BLaER1 treated with 17β-estradiol and CSF1 and Interleukin-3, amounts not matched to agents 10 nM and 100 nM (cell line): ENCODE measurements at regions not wholly inside any gene's neighbourhood (a gene's known extent, or its start where the extent isn't known, plus 50 kb on each side); places are given as distances from the start of the nearest gene placed in this dataset.
A peak's percentile ranks its signal among the peaks of the same experiment; 100 is the strongest.

Experiments used
- H3K27ac ChIP-seq, 11 experiments: shearing (Covaris generic); formaldehyde crosslinking; 2 replicates each; pipeline ENCODE4 v1.8.1; 2022
- H3K27me3 ChIP-seq, 11 experiments: shearing (Covaris generic); formaldehyde crosslinking; 2 replicates each; pipeline ENCODE4 v1.8.1; 2022
- H3K36me3 ChIP-seq, 11 experiments: shearing (Covaris generic); formaldehyde crosslinking; 2 replicates each; pipeline ENCODE4 v1.8.1; 2022
- H3K4me1 ChIP-seq, 10 experiments: shearing (Covaris generic); formaldehyde crosslinking; 2 replicates each; pipeline ENCODE4 v1.8.1; 2022
- H3K4me2 ChIP-seq, 11 experiments: shearing (Covaris generic); formaldehyde crosslinking; 2 replicates each; pipeline ENCODE4 v1.8.1; 2022
- H3K4me3 ChIP-seq, 10 experiments: shearing (Covaris generic); formaldehyde crosslinking; 2 replicates each; pipeline ENCODE4 v1.8.1; 2022
- H3K9ac ChIP-seq, 11 experiments: shearing (Covaris generic); formaldehyde crosslinking; 2 replicates each; pipeline ENCODE4 v1.8.1; 2022
- H3K9me3 ChIP-seq, 11 experiments: shearing (Covaris generic); formaldehyde crosslinking; replicated peaks in 1 of 11; 2 replicates each; pipeline ENCODE4 v1.8.1; 2022
- H4K20me1 ChIP-seq, 11 experiments: shearing (Covaris generic); formaldehyde crosslinking; 2 replicates each; pipeline ENCODE4 v1.8.1; 2022
- Cebpa-rat ChIP-seq, 11 experiments: shearing (Covaris generic); IDR thresholded peaks; 2 replicates each; pipeline ENCODE4 v1.8.1; 2022

GRCh38 chr16:5430598-5430997 lies 333.0 kb upstream of the EEF2KMT start:
- no peaks in the 10 kb centered on the region for H3K27me3 ChIP-seq
- TF ChIP-seq Cebpa-rat (IDR thresholded peaks at IDR 0.05) = no peak

GRCh38 chr16:5428932-5429331 lies 331.3 kb upstream of the EEF2KMT start:
- Histone ChIP-seq H3K27ac (no peak overlapping the region), H3K9me3 (no peaks in the 10 kb centered on the region)

More at GRCh38 chr16:5430598-5430997, 333.0 kb upstream of the EEF2KMT start:
- Histone ChIP-seq H3K4me2 (no peak overlapping the region), H3K4me1 (no peaks in the 10 kb centered on the region), H3K36me3 (no peaks in the 10 kb centered on the region), H3K27ac (no peak overlapping the region), H4K20me1 (no peaks in the 10 kb centered on the region), H3K4me3 (no peak overlapping the region), H3K9me3 (no peaks in the 10 kb centered on the region), H3K9ac (no peak overlapping the region)

GRCh38 chr16:5427571-5427970 lies 330.0 kb upstream of the EEF2KMT start:
- no peak overlapping the region for H3K4me2 ChIP-seq

More at GRCh38 chr16:5428932-5429331, 331.3 kb upstream of the EEF2KMT start:
- Histone ChIP-seq H3K9ac (no peak overlapping the region), H4K20me1 (no peaks in the 10 kb centered on the region), H3K36me3 (no peaks in the 10 kb centered on the region), H3K4me3 (no peak overlapping the region), H3K27me3 (no peaks in the 10 kb centered on the region), H3K4me1 (no peaks in the 10 kb centered on the region), H3K4me2 (no peak overlapping the region)
- no peak for TF ChIP-seq Cebpa-rat (IDR thresholded peaks at IDR 0.05)

GRCh38 chr16:5422643-5423496 lies 325.3 kb upstream of the EEF2KMT start:
- Histone ChIP-seq H3K9ac (no peak overlapping the region), H4K20me1 (no peaks in the 10 kb centered on the region), H3K36me3 (no peaks in the 10 kb centered on the region), H3K4me2 (no peak overlapping the region), H3K27me3 (no peaks in the 10 kb centered on the region), H3K9me3 (no peaks in the 10 kb centered on the region), H3K4me1 (no peaks in the 10 kb centered on the region), H3K4me3 (no peak overlapping the region), H3K27ac (no peak overlapping the region)
- TF ChIP-seq Cebpa-rat (IDR thresholded peaks at IDR 0.05) = no peak

More at GRCh38 chr16:5427571-5427970, 330.0 kb upstream of the EEF2KMT start:
- Histone ChIP-seq H3K4me1 (no peaks in the 10 kb centered on the region), H4K20me1 (no peaks in the 10 kb centered on the region), H3K4me3 (no peak overlapping the region), H3K27ac (no peak overlapping the region), H3K9me3 (no peaks in the 10 kb centered on the region), H3K36me3 (no peaks in the 10 kb centered on the region), H3K9ac (no peak overlapping the region), H3K27me3 (no peaks in the 10 kb centered on the region)
- no peak for TF ChIP-seq Cebpa-rat (IDR thresholded peaks at IDR 0.05)

GRCh38 chr16:5422047-5422446 lies 324.5 kb upstream of the EEF2KMT start:
- TF ChIP-seq Cebpa-rat (IDR thresholded peaks at IDR 0.05) = no peak

GRCh38 chr16:5416013-5416412 lies 318.4 kb upstream of the EEF2KMT start:
- Histone ChIP-seq H3K4me1 (peaks cover 0 to 4% (median 0%) of the 10 kb centered on the region in 10 experiments; a peak in 1 of 20 replicates), H3K4me3 (no peak overlapping the region), H3K9me3 (no peaks in the 10 kb centered on the region), H3K4me2 (no peak overlapping the region), H3K27me3 (no peaks in the 10 kb centered on the region), H3K9ac (no peak overlapping the region), H3K27ac (no peak overlapping the region), H4K20me1 (no peaks in the 10 kb centered on the region), H3K36me3 (no peaks in the 10 kb centered on the region)
- TF ChIP-seq Cebpa-rat (IDR thresholded peaks at IDR 0.05) = no peak

More at GRCh38 chr16:5422047-5422446, 324.5 kb upstream of the EEF2KMT start:
- no peaks in the 10 kb centered on the region for H4K20me1 ChIP-seq
- H3K4me3 ChIP-seq = no peak overlapping the region
- no peaks in the 10 kb centered on the region for H3K36me3 ChIP-seq
- H3K4me1 ChIP-seq = no peaks in the 10 kb centered on the region
- H3K9me3 ChIP-seq = no peaks in the 10 kb centered on the region
- no peak overlapping the region for H3K4me2 ChIP-seq
- no peaks in the 10 kb centered on the region for H3K27me3 ChIP-seq
- H3K9ac ChIP-seq = no peak overlapping the region
- no peak overlapping the region for H3K27ac ChIP-seq

- Histone ChIP-seq H3K4me3 (no peak overlapping the region), H3K4me2 (no peak overlapping the region), H3K9ac (no peak overlapping the region), H3K27ac (no peak overlapping the region), H3K27me3 (no peaks in the 10 kb centered on the region), H4K20me1 (no peaks in the 10 kb centered on the region), H3K36me3 (no peaks in the 10 kb centered on the region), H3K4me1 (peaks cover 0 to 4% (median 0%) of the 10 kb centered on the region in 10 experiments; a peak in 1 of 20 replicates), H3K9me3 (no peaks in the 10 kb centered on the region)
- no peak for TF ChIP-seq Cebpa-rat (IDR thresholded peaks at IDR 0.05)
These were observed 317.5 kb upstream of the EEF2KMT start for GRCh38 chr16:5415123-5415522.

GRCh38 chr16:5412731-5413130 lies 315.1 kb upstream of the EEF2KMT start:
- Histone ChIP-seq H3K27me3 (no peaks in the 10 kb centered on the region), H4K20me1 (no peaks in the 10 kb centered on the region), H3K4me3 (no peak overlapping the region), H3K4me1 (peaks cover 0 to 4% (median 0%) of the 10 kb centered on the region in 10 experiments; a peak in 1 of 20 replicates), H3K4me2 (0 out of 22 replicates have a peak overlapping the region, but pooled peaks of 2 of the 11 experiments have one; percentile 1 to 5), H3K9me3 (no peaks in the 10 kb centered on the region), H3K36me3 (no peaks in the 10 kb centered on the region), H3K9ac (no peak overlapping the region), H3K27ac (no peak overlapping the region)
- no peak for TF ChIP-seq Cebpa-rat (IDR thresholded peaks at IDR 0.05)

- no peaks in the 10 kb centered on the region for H3K36me3 ChIP-seq
- H4K20me1 ChIP-seq = no peaks in the 10 kb centered on the region
- H3K27me3 ChIP-seq = no peaks in the 10 kb centered on the region
- H3K27ac ChIP-seq = no peak overlapping the region
- TF ChIP-seq Cebpa-rat (IDR thresholded peaks at IDR 0.05) = no peak
- H3K4me3 ChIP-seq = no peak overlapping the region
- H3K4me2 ChIP-seq = no peak overlapping the region
- no peak overlapping the region for H3K9ac ChIP-seq
- no peaks in the 10 kb centered on the region for H3K9me3 ChIP-seq
- no peaks in the 10 kb centered on the region for H3K4me1 ChIP-seq
These were observed 300.6 kb upstream of the EEF2KMT start for GRCh38 chr16:5398203-5398602.

GRCh38 chr16:5396880-5397279 lies 299.3 kb upstream of the EEF2KMT start:
- H4K20me1 ChIP-seq = no peaks in the 10 kb centered on the region
- no peak for TF ChIP-seq Cebpa-rat (IDR thresholded peaks at IDR 0.05)
- H3K9ac ChIP-seq = no peak overlapping the region
- no peak overlapping the region for H3K4me3 ChIP-seq
- no peak overlapping the region for H3K4me2 ChIP-seq
- H3K27me3 ChIP-seq = no peaks in the 10 kb centered on the region
- H3K4me1 ChIP-seq = no peaks in the 10 kb centered on the region
- no peaks in the 10 kb centered on the region for H3K9me3 ChIP-seq
- H3K36me3 ChIP-seq = no peaks in the 10 kb centered on the region
- no peak overlapping the region for H3K27ac ChIP-seq
